Activated T-cell treated with anti-CD3 and anti-CD28 coated beads for 24 hours (primary cell): ENCODE measurements at regions not wholly inside any gene's neighbourhood (a gene's known extent, or its start where the extent isn't known, plus 50 kb on each side); places are given as distances from the start of the nearest gene placed in this dataset.
"Not testable (repeated sequence)": the region's sequence is repeated elsewhere in the genome, so short reads cannot be mapped to it uniquely, and the experiment has no call there.

Experiments used
- DNase-seq: peaks from one replicate; pipeline ENCODE4 v3.0.0-alpha.2; 2020; ENCODE audit warnings: low read depth

GRCh38 chr9:18036422-18037187 lies 437.3 kb upstream of the ADAMTSL1 start:
- no peak for DNase-seq

GRCh38 chr9:18037981-18038380 lies 436.0 kb upstream of the ADAMTSL1 start:
- DNase-seq, result no peak

- DNase-seq, result no peak
These were observed 433.6 kb upstream of the ADAMTSL1 start for GRCh38 chr9:18040327-18040726.

- DNase-seq, result no peak
These were observed 430.0 kb upstream of the ADAMTSL1 start for GRCh38 chr9:18043978-18044377.

- DNase-seq, result no peak
These were observed 428.6 kb upstream of the ADAMTSL1 start for GRCh38 chr9:18045326-18045725.

DNA sequence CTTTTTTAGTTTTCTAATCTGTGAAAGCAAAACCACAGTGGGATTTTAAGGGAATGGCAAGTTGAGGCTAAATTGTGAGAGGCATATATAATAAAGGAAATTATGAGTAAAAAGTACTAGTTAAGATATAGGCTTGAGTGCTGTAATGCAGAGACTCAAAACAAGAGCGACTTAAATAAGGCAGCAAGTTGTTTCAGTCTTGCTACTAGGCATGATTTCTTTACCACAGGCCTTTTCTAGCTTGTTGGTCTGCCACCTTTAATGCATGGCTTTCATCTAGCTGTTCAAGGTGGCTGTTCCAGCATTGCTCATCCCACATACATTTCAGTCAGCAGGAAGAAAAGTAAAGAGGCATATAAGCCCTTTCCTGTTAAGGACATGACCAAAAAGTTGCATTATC lies 427.9 kb upstream of the ADAMTSL1 start:
- no peak for DNase-seq

DNA sequence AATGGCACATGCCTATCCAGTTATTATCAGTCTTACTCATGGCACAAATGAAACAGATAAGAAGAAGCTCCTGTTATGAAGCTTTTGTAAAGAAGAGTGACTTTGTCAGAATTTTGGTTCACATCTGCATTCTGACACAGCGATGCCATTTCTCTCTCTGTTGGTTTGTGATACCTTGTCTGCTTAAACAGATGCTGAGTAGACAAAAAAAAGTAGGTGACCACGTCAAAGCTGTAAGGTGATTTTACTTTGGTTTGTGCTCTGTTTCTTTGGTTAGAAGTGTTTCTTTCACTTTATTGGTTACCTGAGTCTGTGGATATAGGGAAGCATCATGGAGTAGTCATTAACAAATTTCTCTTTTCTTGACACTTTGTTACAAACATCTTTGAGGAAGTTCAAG lies 422.3 kb upstream of the ADAMTSL1 start:
- DNase-seq, result no peak

- no peak for DNase-seq
These were observed 421.9 kb upstream of the ADAMTSL1 start for GRCh38 chr9:18052060-18052459.

- no peak for DNase-seq
These were observed 417.5 kb upstream of the ADAMTSL1 start for GRCh38 chr9:18056269-18056992.

GRCh38 chr9:18056993-18057369 lies 417.0 kb upstream of the ADAMTSL1 start:
- DNase-seq, result no peak

DNA sequence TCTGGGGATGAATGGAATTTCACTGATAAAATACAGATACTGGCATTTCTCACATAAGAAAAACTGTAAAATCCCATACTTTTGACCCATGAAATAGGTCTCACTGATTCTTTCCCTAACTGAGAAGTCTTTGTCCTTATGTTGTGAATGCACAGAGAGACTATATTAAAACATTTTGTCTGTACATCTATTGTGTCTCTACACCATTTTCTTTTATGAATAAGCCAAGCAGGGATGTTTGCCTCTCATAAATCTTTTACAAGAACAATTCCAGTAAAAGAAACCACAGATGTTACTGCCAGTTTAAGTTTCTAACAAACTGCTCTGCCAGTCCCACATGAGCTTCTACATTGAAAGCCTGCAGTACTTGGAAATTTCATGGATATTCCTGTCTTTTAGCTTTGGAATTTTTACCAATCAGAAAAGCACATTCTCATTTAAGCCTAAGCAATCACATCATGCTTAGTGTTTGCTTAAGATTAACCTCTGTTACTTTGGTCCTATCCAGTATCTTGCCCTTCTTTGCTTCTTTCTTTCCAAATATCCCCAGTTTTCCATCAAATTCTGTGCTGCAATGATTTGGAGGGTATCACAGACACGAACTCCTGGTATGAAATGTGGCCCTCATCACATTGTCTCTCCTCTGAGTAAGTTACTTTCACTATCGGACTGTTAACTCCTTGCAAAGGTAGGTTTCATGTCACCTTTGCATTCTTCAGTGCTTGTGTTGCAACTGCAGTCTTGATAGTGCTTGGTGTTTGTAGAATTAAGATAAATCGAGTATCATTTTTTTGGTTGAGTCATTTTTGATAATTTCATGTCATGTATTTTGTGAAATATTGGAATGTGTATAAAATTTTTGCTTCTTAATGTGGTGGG lies 415.1 kb upstream of the ADAMTSL1 start:
- no peak for DNase-seq

GRCh38 chr9:18059447-18059846 lies 414.5 kb upstream of the ADAMTSL1 start:
- no peak for DNase-seq

DNA sequence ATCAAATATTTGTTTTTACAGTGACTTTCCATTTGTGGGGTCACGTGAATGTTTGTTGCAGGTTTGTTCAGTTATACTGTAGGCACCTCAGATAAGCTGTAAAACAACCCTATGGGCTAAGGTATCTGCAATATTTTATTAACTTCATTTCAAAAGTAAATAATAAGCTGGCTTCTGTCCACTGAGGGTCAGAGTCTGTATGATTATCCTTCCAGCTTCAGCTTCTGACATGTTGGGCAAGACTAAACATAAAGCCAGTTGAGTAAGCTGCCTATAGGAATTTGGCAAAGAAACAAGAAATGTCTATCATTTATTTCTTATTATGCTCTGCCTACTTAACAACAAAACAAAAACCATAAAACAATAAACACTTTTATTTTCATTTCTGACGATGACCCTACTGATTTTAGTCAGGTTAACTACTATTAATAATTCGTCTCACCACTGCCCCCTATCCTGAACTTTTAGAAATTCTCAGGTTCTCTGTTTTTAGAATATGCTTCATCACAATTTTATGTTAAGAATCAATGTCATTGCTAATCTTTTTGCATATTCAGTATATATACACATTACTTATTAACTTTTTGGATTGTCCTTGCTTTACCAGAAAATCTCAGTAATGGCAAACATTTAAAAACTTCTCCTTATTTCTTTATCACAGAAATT lies 413.6 kb upstream of the ADAMTSL1 start:
- no peak for DNase-seq

DNA sequence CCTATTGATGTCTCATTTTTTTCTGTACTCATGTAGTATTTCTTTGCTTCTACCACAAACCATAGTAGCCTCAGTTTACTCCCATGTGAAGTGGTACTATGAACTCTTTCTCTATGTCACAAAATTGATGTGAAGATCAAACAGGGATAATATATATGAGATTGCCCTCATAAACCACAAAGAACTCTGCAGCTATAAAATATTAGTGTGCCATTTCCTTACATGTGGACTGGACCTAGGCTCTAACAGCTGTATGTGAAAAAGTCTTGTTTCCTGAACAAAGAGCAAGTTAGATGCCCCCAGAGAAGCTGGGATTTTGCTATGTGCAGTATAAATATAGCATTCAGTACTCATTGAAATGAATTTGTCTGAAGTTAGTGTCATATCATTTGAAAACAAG lies 412.6 kb upstream of the ADAMTSL1 start:
- no peak for DNase-seq

DNA sequence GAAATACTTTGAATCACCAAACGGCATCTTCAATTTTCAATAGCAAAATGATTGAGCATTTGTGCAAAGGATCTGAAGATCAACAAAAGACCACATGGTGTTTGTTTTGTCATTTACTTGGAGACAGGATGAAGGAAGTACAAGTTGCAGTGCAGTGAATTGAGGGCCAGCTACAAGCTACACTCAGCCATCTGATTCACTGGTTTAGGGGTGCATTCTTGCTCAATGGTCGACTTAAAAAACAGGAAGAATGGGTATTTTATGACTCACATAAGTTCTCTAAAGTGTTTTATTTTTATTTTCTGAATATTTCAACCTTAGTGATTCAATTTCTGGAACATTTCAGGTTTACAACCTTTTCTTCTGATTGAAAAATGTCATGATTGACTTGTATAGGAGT lies 412.1 kb upstream of the ADAMTSL1 start:
- DNase-seq, result no peak

DNA sequence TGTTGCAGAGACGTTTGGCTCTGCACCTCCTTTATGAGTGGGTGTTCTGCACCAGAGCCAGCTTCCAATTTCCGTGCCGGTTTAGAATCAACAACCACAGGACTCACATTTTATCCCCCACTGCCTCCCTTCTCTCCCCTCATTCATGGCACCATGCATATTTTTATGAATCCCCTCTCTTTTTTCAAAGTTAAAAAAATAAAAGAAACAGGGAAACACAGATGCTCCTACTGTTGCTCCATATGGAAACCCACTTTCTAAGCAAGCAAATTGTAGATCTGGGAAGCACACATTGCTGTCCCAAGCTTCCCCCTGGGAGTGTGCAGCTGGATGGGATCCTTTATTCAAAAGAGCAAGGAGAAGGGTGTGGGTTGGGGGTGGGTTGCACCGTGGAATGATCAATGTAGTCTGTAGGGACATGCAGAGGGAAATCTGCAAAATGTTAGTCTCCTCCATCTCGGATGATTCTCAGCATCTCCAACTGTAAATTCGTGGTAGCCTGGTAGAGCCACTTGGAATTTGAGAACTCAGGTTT lies 410.0 kb upstream of the ADAMTSL1 start:
- DNase-seq, result no peak

- DNase-seq, result not testable (repeated sequence)
These were observed 407.3 kb upstream of the ADAMTSL1 start for GRCh38 chr9:18066608-18067007.

- no peak for DNase-seq
These were observed 406.3 kb upstream of the ADAMTSL1 start for GRCh38 chr9:18067548-18068120.

DNA sequence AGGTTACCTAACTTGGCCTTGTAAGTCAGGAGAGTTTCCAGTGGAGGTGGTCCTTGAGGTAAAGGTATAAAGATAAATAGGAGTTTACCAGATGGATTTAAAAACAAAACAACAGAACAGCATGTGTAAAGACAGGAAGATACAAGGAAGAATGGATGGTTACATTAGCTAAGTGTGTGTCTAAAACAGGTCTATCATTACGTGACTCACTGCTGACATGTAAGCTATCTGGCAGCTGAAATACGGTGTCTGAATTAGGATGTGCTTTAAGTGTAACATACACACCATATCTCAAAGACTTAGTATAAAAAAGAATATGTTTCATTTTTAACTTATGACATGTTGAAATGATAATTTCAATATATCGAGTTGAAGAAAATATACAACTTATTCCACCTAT lies 405.1 kb upstream of the ADAMTSL1 start:
- no peak for DNase-seq

DNA sequence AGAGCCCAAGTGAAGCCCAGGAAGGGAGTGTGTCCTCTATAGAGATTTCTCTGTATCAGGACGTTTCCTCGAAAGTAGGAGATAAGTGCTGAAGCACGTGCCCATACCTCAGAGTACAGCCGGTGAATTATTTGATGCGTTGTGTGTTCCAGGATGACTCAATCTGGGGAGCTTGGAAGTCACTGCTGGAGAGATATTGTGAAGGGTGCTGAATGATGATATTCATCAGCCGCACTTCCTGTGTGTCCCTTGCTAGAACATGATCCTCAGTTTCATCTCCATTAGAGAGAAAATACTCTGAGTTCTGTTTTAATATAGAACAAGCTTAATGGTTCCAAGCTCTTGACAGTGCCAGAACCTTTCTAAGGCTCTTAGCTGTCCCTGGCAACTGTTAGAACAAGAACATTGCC lies 402.3 kb upstream of the ADAMTSL1 start:
- no peak for DNase-seq

DNA sequence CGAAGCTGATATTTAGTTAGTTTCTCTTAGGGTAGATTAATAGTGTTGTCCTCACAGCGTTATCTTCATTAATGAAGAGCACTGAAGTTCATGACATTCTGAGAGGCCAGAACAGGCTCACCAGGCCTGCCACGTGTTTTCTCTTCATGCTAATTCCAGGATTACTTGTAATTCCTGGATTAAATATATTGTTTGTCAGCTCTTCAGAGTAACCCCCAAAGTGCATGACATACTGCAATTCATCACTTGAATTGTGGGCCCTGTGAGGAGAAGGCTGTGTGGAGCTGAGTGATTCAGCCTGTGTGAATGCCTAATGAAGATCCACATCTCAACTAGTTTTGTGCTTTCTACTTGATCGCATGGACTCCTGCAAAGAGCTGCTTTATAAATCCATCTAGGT lies 401.0 kb upstream of the ADAMTSL1 start:
- no peak for DNase-seq

DNA sequence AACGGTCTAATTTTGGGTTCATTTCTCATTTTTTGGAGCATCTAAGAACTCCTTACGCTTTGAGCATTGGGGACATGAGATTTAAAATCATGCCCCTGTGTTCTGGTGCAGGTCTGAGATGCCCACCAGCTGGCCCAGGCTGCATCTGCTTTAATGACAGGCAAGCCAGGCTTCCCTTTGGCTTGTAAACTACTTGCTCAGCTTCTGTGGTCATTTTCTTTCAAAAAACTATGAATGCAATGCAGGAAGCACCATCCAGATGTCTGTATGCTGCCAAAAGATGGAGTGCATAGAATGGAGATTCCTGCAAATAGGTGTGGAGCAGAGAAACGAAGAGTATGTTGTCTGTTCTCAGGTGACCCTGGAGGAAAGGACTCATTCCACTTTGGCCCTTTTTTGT lies 399.9 kb upstream of the ADAMTSL1 start:
- DNase-seq, result no peak
